Stimulated activated CD4-positive, alpha-beta T cell treated with anti-CD3 and anti-CD28 coated beads, TNF-alpha, amount 100 ng/mL, for 1 hour (primary cell): ENCODE measurements at regions not wholly inside any gene's neighbourhood (a gene's known extent, or its start where the extent isn't known, plus 50 kb on each side); places are given as distances from the start of the nearest gene placed in this dataset.
"Not testable (repeated sequence)": the region's sequence is repeated elsewhere in the genome, so short reads cannot be mapped to it uniquely, and the experiment has no call there.

Experiments used
- DNase-seq, 3 donors: peaks; one replicate each; pipeline ENCODE4 v3.0.0-alpha.2; 2020; ENCODE audit warnings: low read depth in 3 of 3, low spot score in 1 of 3

- DNase-seq, result no peak
Observed at GRCh38 chr21:14903172-14903865, 161.5 kb downstream of the NRIP1 start.

GRCh38 chr21:14901482-14901958 lies 163.3 kb downstream of the NRIP1 start:
- no peak for DNase-seq

GRCh38 chr21:14900611-14901010 lies 164.2 kb downstream of the NRIP1 start:
- DNase-seq, result no peak

GRCh38 chr21:14900058-14900457 lies 164.7 kb downstream of the NRIP1 start:
- no peak for DNase-seq

- no peak for DNase-seq
Observed at GRCh38 chr21:14895792-14896191, 169.0 kb downstream of the NRIP1 start.

GRCh38 chr21:14890141-14890540 lies 174.7 kb downstream of the NRIP1 start:
- no peak for DNase-seq

- DNase-seq, result no peak
Observed at GRCh38 chr21:14889080-14889810, 175.6 kb downstream of the NRIP1 start.

- no peak for DNase-seq
Observed at GRCh38 chr21:14888202-14888601, 176.6 kb downstream of the NRIP1 start.

GRCh38 chr21:14886001-14886400 lies 178.8 kb downstream of the NRIP1 start:
- no peak for DNase-seq

GRCh38 chr21:14883351-14883750 lies 181.4 kb downstream of the NRIP1 start:
- no peak for DNase-seq

- not testable (repeated sequence) for DNase-seq
Observed at GRCh38 chr21:14882545-14882944, 182.3 kb downstream of the NRIP1 start.

GRCh38 chr21:14881863-14882499 lies 182.8 kb downstream of the NRIP1 start:
- no peak for DNase-seq

- no peak for DNase-seq
Observed at GRCh38 chr21:14880922-14881321, 183.9 kb downstream of the NRIP1 start.

GRCh38 chr21:14879458-14879857 lies 185.3 kb downstream of the NRIP1 start:
- no peak for DNase-seq

- no peak for DNase-seq
Observed at GRCh38 chr21:14878971-14879370, 185.8 kb downstream of the NRIP1 start.

GRCh38 chr21:14877581-14878228 lies 187.1 kb downstream of the NRIP1 start:
- no peak for DNase-seq

- no peak for DNase-seq
Observed at GRCh38 chr21:14876524-14876840, 188.3 kb downstream of the NRIP1 start.

- DNase-seq, result no peak
Observed at GRCh38 chr21:14875704-14876523, 188.9 kb downstream of the NRIP1 start.

- no peak for DNase-seq
Observed at GRCh38 chr21:14875186-14875585, 189.6 kb downstream of the NRIP1 start.

- DNase-seq, result no peak
Observed at GRCh38 chr21:14874379-14874778, 190.4 kb downstream of the NRIP1 start.

GRCh38 chr21:14871861-14872260 lies 192.9 kb downstream of the NRIP1 start:
- DNase-seq, result no peak
